ENCODE measurements at regions not wholly inside any gene's neighbourhood (a gene's known extent, or its start where the extent isn't known, plus 50 kb on each side); places are given as distances from the start of the nearest gene placed in this dataset.

GRCh38 chr2:16409006-16409390, 256.6 kb downstream of the CYRIA start:
- Mint-ChIP-seq H3K4me3 (no peak overlapping the region), H3K9me3 (ENCODE audit: low read depth) (no peaks in the 10 kb centered on the region), H3K27me3 (peaks cover 3% of the 10 kb centered on the region), H3K27ac (no peak overlapping the region), H3K36me3 (no peaks in the 10 kb centered on the region), H3K4me1 (ENCODE audit: low read depth) (no peaks in the 10 kb centered on the region)

GRCh38 chr2:16408331-16409005, 257.2 kb downstream of the CYRIA start:
- no peaks in the 10 kb centered on the region for H3K36me3 Mint-ChIP-seq
- H3K4me3 Mint-ChIP-seq: no peak overlapping the region
- no peaks in the 10 kb centered on the region for H3K4me1 Mint-ChIP-seq (ENCODE audit: low read depth)
- no peak overlapping the region for H3K27ac Mint-ChIP-seq
- peaks cover 3% of the 10 kb centered on the region for H3K27me3 Mint-ChIP-seq
- no peaks in the 10 kb centered on the region for H3K9me3 Mint-ChIP-seq (ENCODE audit: low read depth)

GRCh38 chr2:16407358-16407757, 258.3 kb downstream of the CYRIA start:
- Mint-ChIP-seq H3K27me3 (peaks cover 3% of the 10 kb centered on the region), H3K4me1 (ENCODE audit: low read depth) (no peaks in the 10 kb centered on the region), H3K27ac (no peak overlapping the region), H3K36me3 (no peaks in the 10 kb centered on the region), H3K9me3 (ENCODE audit: low read depth) (no peaks in the 10 kb centered on the region), H3K4me3 (no peak overlapping the region)

GRCh38 chr2:16406496-16407289, 258.9 kb downstream of the CYRIA start:
- no peaks in the 10 kb centered on the region for H3K36me3 Mint-ChIP-seq
- no peak overlapping the region for H3K27ac Mint-ChIP-seq
- H3K27me3 Mint-ChIP-seq: peaks cover 3% of the 10 kb centered on the region
- H3K9me3 Mint-ChIP-seq (ENCODE audit: low read depth): no peaks in the 10 kb centered on the region
- H3K4me3 Mint-ChIP-seq: no peak overlapping the region
- H3K4me1 Mint-ChIP-seq (ENCODE audit: low read depth): no peaks in the 10 kb centered on the region

GRCh38 chr2:16405551-16405950, 260.1 kb downstream of the CYRIA start:
- H3K27me3 Mint-ChIP-seq: no peaks in the 10 kb centered on the region
- H3K36me3 Mint-ChIP-seq: no peaks in the 10 kb centered on the region
- no peak overlapping the region for H3K4me3 Mint-ChIP-seq
- no peaks in the 10 kb centered on the region for H3K9me3 Mint-ChIP-seq (ENCODE audit: low read depth)
- H3K4me1 Mint-ChIP-seq (ENCODE audit: low read depth): no peaks in the 10 kb centered on the region
- H3K27ac Mint-ChIP-seq: no peak overlapping the region

- Mint-ChIP-seq H3K4me1 (ENCODE audit: low read depth) (no peaks in the 10 kb centered on the region), H3K9me3 (ENCODE audit: low read depth) (no peaks in the 10 kb centered on the region), H3K36me3 (no peaks in the 10 kb centered on the region), H3K4me3 (no peak overlapping the region), H3K27me3 (no peaks in the 10 kb centered on the region), H3K27ac (no peak overlapping the region)
Observed at GRCh38 chr2:16404551-16405300, 260.9 kb downstream of the CYRIA start.

- H3K27me3 Mint-ChIP-seq: no peaks in the 10 kb centered on the region
- H3K36me3 Mint-ChIP-seq: no peaks in the 10 kb centered on the region
- no peaks in the 10 kb centered on the region for H3K9me3 Mint-ChIP-seq (ENCODE audit: low read depth)
- H3K27ac Mint-ChIP-seq: no peak overlapping the region
- H3K4me1 Mint-ChIP-seq (ENCODE audit: low read depth): no peaks in the 10 kb centered on the region
- H3K4me3 Mint-ChIP-seq: no peak overlapping the region
Observed at GRCh38 chr2:16404146-16404545, 261.5 kb downstream of the CYRIA start.

GRCh38 chr2:16402891-16403290, 262.7 kb downstream of the CYRIA start:
- H3K4me3 Mint-ChIP-seq: no peak overlapping the region
- H3K9me3 Mint-ChIP-seq (ENCODE audit: low read depth): no peaks in the 10 kb centered on the region
- no peaks in the 10 kb centered on the region for H3K4me1 Mint-ChIP-seq (ENCODE audit: low read depth)
- H3K27me3 Mint-ChIP-seq: no peaks in the 10 kb centered on the region
- H3K27ac Mint-ChIP-seq: no peak overlapping the region
- no peaks in the 10 kb centered on the region for H3K36me3 Mint-ChIP-seq

- no peaks in the 10 kb centered on the region for H3K27me3 Mint-ChIP-seq
- H3K4me3 Mint-ChIP-seq: no peak overlapping the region
- H3K27ac Mint-ChIP-seq: no peak overlapping the region
- H3K9me3 Mint-ChIP-seq (ENCODE audit: low read depth): no peaks in the 10 kb centered on the region
- H3K4me1 Mint-ChIP-seq (ENCODE audit: low read depth): no peaks in the 10 kb centered on the region
- no peaks in the 10 kb centered on the region for H3K36me3 Mint-ChIP-seq
Observed at GRCh38 chr2:16401761-16402300, 263.8 kb downstream of the CYRIA start.

- Mint-ChIP-seq H3K36me3 (no peaks in the 10 kb centered on the region), H3K4me1 (ENCODE audit: low read depth) (no peaks in the 10 kb centered on the region), H3K4me3 (no peak overlapping the region), H3K9me3 (ENCODE audit: low read depth) (no peaks in the 10 kb centered on the region), H3K27ac (no peak overlapping the region), H3K27me3 (no peaks in the 10 kb centered on the region)
Observed at GRCh38 chr2:16400127-16400623, 265.5 kb downstream of the CYRIA start.

GRCh38 chr2:16398486-16399043, 267.1 kb downstream of the CYRIA start:
- no peak overlapping the region for H3K27ac Mint-ChIP-seq
- H3K27me3 Mint-ChIP-seq: no peaks in the 10 kb centered on the region
- H3K9me3 Mint-ChIP-seq (ENCODE audit: low read depth): no peaks in the 10 kb centered on the region
- H3K36me3 Mint-ChIP-seq: no peaks in the 10 kb centered on the region
- no peaks in the 10 kb centered on the region for H3K4me1 Mint-ChIP-seq (ENCODE audit: low read depth)
- H3K4me3 Mint-ChIP-seq: no peak overlapping the region

- H3K4me1 Mint-ChIP-seq (ENCODE audit: low read depth): no peaks in the 10 kb centered on the region
- H3K27ac Mint-ChIP-seq: no peak overlapping the region
- H3K36me3 Mint-ChIP-seq: no peaks in the 10 kb centered on the region
- H3K9me3 Mint-ChIP-seq (ENCODE audit: low read depth): no peaks in the 10 kb centered on the region
- H3K27me3 Mint-ChIP-seq: no peaks in the 10 kb centered on the region
- H3K4me3 Mint-ChIP-seq: no peak overlapping the region
Observed at GRCh38 chr2:16397681-16398475, 267.8 kb downstream of the CYRIA start.

GRCh38 chr2:16396986-16397385, 268.6 kb downstream of the CYRIA start:
- Mint-ChIP-seq H3K27me3 (no peaks in the 10 kb centered on the region), H3K9me3 (ENCODE audit: low read depth) (no peaks in the 10 kb centered on the region), H3K4me1 (ENCODE audit: low read depth) (no peaks in the 10 kb centered on the region), H3K36me3 (no peaks in the 10 kb centered on the region), H3K27ac (no peak overlapping the region), H3K4me3 (no peak overlapping the region)

- no peaks in the 10 kb centered on the region for H3K36me3 Mint-ChIP-seq
- peaks cover 2% of the 10 kb centered on the region for H3K27me3 Mint-ChIP-seq
- no peak overlapping the region for H3K27ac Mint-ChIP-seq
- H3K4me3 Mint-ChIP-seq: no peak overlapping the region
- no peaks in the 10 kb centered on the region for H3K4me1 Mint-ChIP-seq (ENCODE audit: low read depth)
- H3K9me3 Mint-ChIP-seq (ENCODE audit: low read depth): no peaks in the 10 kb centered on the region
Observed at GRCh38 chr2:16396171-16396570, 269.5 kb downstream of the CYRIA start.

Measured in activated naive CD8-positive, alpha-beta T cell (primary cell).